Keratinocyte (primary cell): ENCODE measurements at regions not wholly inside any gene's neighbourhood (a gene's known extent, or its start where the extent isn't known, plus 50 kb on each side); places are given as distances from the start of the nearest gene placed in this dataset.

ENCODE experiments used
- DNase-seq: peaks from one replicate; pipeline ENCODE4 v3.0.0-alpha.2; 2011; ENCODE audit warnings: low read depth, missing footprints, low spot score
- FAIRE-seq: peaks from 2 replicates; lab custom pipeline; 2011; peaks lifted over from hg19 to GRCh38; lab: Jason Lieb, UNC
- H2AFZ ChIP-seq: 2 replicates; pipeline ENCODE4 v1.6.0; 2012; ENCODE audit warnings: low read length, control low read depth, inconsistent platforms; ENCODE audit not compliant: control insufficient read depth
- H3K27ac ChIP-seq: 2 replicates; pipeline ENCODE4 v1.5.1; 2011; ENCODE audit warnings: low read length; ENCODE audit not compliant: control insufficient read depth, insufficient read depth
- H3K27me3 ChIP-seq: 3 replicates; pipeline ENCODE4 v1.6.0; 2011; ENCODE audit warnings: low read length; ENCODE audit not compliant: control insufficient read depth, insufficient read depth; ENCODE audit errors: extremely low read depth
- H3K36me3 ChIP-seq, 2 experiments: 2 replicates in 1 of 2; 3 replicates in 1 of 2; pipeline ENCODE4 v1.5.1; 2011; ENCODE audit warnings: low read length in 2 of 2, mild to moderate bottlenecking in 1 of 2; ENCODE audit not compliant: control insufficient read depth in 2 of 2, insufficient read depth in 2 of 2; ENCODE audit errors: extremely low read depth in 1 of 2
- H3K4me1 ChIP-seq: 3 replicates; pipeline ENCODE4 v1.5.1; 2011; ENCODE audit warnings: low read length; ENCODE audit not compliant: control insufficient read depth, insufficient read depth; ENCODE audit errors: extremely low read depth
- H3K4me2 ChIP-seq: 3 replicates; pipeline ENCODE4 v1.6.0; 2011; ENCODE audit warnings: low read depth, low read length; ENCODE audit not compliant: control insufficient read depth, insufficient read depth; ENCODE audit errors: extremely low read depth
- H3K4me3 ChIP-seq, 3 experiments: fragments of 200-600 bp in 1 of 3; sonication (generic) in 1 of 3; 2 replicates in 2 of 3; 3 replicates in 1 of 3; pipeline ENCODE4 v1.5.1; 2011 to 2016; ENCODE audit warnings: low read length in 3 of 3, mild to moderate bottlenecking in 3 of 3, control low read depth in 2 of 3, inconsistent platforms in 1 of 3, low read depth in 1 of 3, mixed read lengths in 1 of 3, mixed run types in 1 of 3, moderate library complexity in 1 of 3; ENCODE audit not compliant: control insufficient read depth in 2 of 3, insufficient read depth in 2 of 3; ENCODE audit errors: extremely low read depth in 1 of 3
- H3K79me2 ChIP-seq: 2 replicates; pipeline ENCODE4 v1.6.0; 2012; ENCODE audit warnings: low read length; ENCODE audit not compliant: control insufficient read depth, insufficient read depth
- H3K9ac ChIP-seq: 3 replicates; pipeline ENCODE4 v1.6.0; 2011; ENCODE audit warnings: low read length; ENCODE audit not compliant: control insufficient read depth, insufficient read depth; ENCODE audit errors: extremely low read depth
- H3K9me1 ChIP-seq: 3 replicates; pipeline ENCODE4 v1.6.0; 2011; ENCODE audit warnings: low read length; ENCODE audit not compliant: control insufficient read depth, insufficient read depth; ENCODE audit errors: extremely low read depth
- H3K9me3 ChIP-seq: 2 replicates; pipeline ENCODE4 v1.5.1; 2012; ENCODE audit warnings: low read depth, low read length; ENCODE audit not compliant: control insufficient read depth
- H4K20me1 ChIP-seq: 3 replicates; pipeline ENCODE4 v1.6.0; 2011; ENCODE audit warnings: low read length; ENCODE audit not compliant: control insufficient read depth, insufficient read depth; ENCODE audit errors: extremely low read depth
- CTCF ChIP-seq, 3 experiments: IDR thresholded peaks in 1 of 3; conservative IDR thresholded peaks in 1 of 3; optimal IDR thresholded peaks in 1 of 3; 2 replicates in 2 of 3; 3 replicates in 1 of 3; pipeline versions ENCODE3 to v1.5.1; 2011; ENCODE audit warnings: low read length in 3 of 3, mild to moderate bottlenecking in 3 of 3, moderate library complexity in 2 of 3, control low read depth in 1 of 3, inconsistent platforms in 1 of 3; ENCODE audit not compliant: insufficient read depth in 2 of 3; ENCODE audit errors: extremely low read depth in 1 of 3
- EZH2 ChIP-seq: IDR thresholded peaks from one replicate; pipeline ENCODE4 v1.6.1; 2012; ENCODE audit warnings: inconsistent platforms, mild to moderate bottlenecking, low read length, moderate library complexity
- dilution Hi-C: fragments of 300-500 bp; cut with MboI; formaldehyde crosslinking; loops from one replicate; pipeline ENCODE4 v1.7.0; 2020; ENCODE audit warnings: low sequenced_read_pairs; ENCODE audit not compliant: extremely low pct_ligation_motif_present

GRCh38 chr7:115273139-115273772 is 351.4 kb downstream of the MDFIC start:
- H3K4me3 ChIP-seq = no peak overlapping the region
- H3K79me2 ChIP-seq = no peaks in the 10 kb centered on the region
- DNase-seq (no peak), FAIRE-seq (no peak)
- no peak overlapping the region for H3K4me2 ChIP-seq
- H2AFZ ChIP-seq = no peak overlapping the region
- no peak overlapping the region for H3K27ac ChIP-seq
- H3K36me3 ChIP-seq = no peaks in the 10 kb centered on the region
- no peaks in the 10 kb centered on the region for H3K4me1 ChIP-seq
- no peaks in the 10 kb centered on the region for H3K9me1 ChIP-seq
- TF ChIP-seq EZH2 (no peak), CTCF (optimal IDR thresholded peaks at IDR 0.05 in 1 of 3, IDR thresholded peaks at IDR 0.05 in 1 of 3, conservative IDR thresholded peaks at IDR 0.05 in 1 of 3; ENCODE audit: extremely low read depth in 1 of 3, insufficient read depth in 2 of 3, low read length in 3 of 3) (no peak)
- no peak overlapping the region for H3K9ac ChIP-seq
- dilution Hi-C loops = no loop called here
- H3K9me3 ChIP-seq = no peaks in the 10 kb centered on the region
- H3K27me3 ChIP-seq = no peaks in the 10 kb centered on the region
- H4K20me1 ChIP-seq = no peaks in the 10 kb centered on the region

GRCh38 chr7:115271332-115272235 is 349.7 kb downstream of the MDFIC start:
- Histone ChIP-seq H3K4me2 (no peak overlapping the region), H2AFZ (no peak overlapping the region), H3K27ac (no peak overlapping the region), H3K9me1 (no peaks in the 10 kb centered on the region), H3K4me1 (no peaks in the 10 kb centered on the region), H3K27me3 (no peaks in the 10 kb centered on the region), H3K9me3 (no peaks in the 10 kb centered on the region), H4K20me1 (no peaks in the 10 kb centered on the region), H3K9ac (no peak overlapping the region), H3K36me3 (no peaks in the 10 kb centered on the region), H3K79me2 (no peaks in the 10 kb centered on the region), H3K4me3 (no peak overlapping the region)
- no peak for TF ChIP-seq CTCF (optimal IDR thresholded peaks at IDR 0.05 in 1 of 3, IDR thresholded peaks at IDR 0.05 in 1 of 3, conservative IDR thresholded peaks at IDR 0.05 in 1 of 3; ENCODE audit: extremely low read depth in 1 of 3, insufficient read depth in 2 of 3, low read length in 3 of 3)
- DNase-seq (no peak), FAIRE-seq (no peak)
- dilution Hi-C loops = no loop called here
